GM21423 (cell line): ENCODE measurements at regions not wholly inside any gene's neighbourhood (a gene's known extent, or its start where the extent isn't known, plus 50 kb on each side); places are given as distances from the start of the nearest gene placed in this dataset.
"Not testable (repeated sequence)": the region's sequence is repeated elsewhere in the genome, so short reads cannot be mapped to it uniquely, and the experiment has no call there.

Experiments used
- ATAC-seq: cut with Tn5 transposase; IDR thresholded peaks from one replicate; pipeline ENCODE4 v1.9.1; 2021; ENCODE audit warnings: mild to moderate bottlenecking, moderate library complexity; ENCODE audit not compliant: unreplicated experiment

- ATAC-seq = peak; percentile 58
Observed at GRCh38 chr7:9498303-9498702, 1064.9 kb downstream of the NXPH1 start.

- ATAC-seq = no peak
Observed at GRCh38 chr7:9502269-9502668, 1068.9 kb downstream of the NXPH1 start.

GRCh38 chr7:9504678-9505077 lies 1071.3 kb downstream of the NXPH1 start:
- no peak for ATAC-seq

DNA sequence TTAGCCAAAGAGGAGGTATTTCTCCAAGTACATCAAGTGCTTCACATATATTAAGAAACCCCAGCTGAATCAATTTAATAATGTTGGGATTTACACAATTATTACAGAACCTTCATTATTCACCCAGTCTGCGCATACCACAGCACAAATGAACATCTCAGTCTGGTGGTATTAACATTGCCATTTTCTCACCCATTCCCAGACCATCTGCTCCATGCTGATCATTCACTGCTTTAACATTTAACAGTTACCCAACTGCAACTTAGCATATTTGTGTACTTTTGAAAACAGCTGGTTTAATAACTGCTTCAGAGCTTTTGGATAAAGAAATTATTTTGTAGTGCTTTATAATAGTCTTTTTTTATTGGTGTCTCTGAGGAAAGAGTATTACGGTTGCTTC lies 1072.1 kb downstream of the NXPH1 start:
- ATAC-seq = no peak

GRCh38 chr7:9507290-9507689 lies 1073.9 kb downstream of the NXPH1 start:
- ATAC-seq = no peak

- ATAC-seq = no peak
Observed at GRCh38 chr7:9516662-9517061, 1083.3 kb downstream of the NXPH1 start.

DNA sequence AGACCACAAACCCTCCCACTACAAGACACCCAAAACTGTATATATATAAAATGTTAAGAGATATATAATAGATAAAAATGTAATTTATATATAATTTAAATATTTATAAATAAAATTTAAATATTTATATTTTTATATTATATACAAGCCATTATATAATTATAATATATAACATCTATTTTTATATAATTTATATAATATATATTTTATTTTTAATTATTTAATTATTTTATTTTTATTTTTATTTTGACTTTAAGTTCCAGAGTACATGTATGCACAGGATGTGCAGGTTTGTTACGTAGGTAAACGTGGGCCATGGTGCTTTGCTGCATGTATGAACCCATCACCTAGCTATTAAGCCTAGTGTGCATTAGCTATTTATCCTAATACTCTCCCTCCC lies 1090.2 kb downstream of the NXPH1 start:
- no peak for ATAC-seq

DNA sequence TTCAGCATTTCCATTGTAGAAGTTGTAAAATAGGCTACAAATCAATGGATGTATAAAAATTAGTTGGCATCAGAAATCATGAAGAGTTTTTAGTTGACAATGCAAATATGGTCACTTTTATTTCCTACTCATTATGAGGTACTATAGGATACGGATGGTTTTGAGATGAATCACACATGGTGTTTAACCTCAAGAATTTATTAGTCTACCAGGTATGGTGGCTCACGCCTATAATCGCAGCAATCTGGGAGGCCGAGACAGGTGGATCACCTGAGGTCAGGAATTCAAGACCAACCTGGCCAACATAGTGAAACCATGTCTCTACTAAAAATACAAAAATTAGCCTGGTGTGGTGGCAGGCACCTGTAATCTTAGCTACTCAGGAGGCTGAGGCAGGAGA lies 1119.0 kb downstream of the NXPH1 start:
- not testable (repeated sequence) for ATAC-seq

DNA sequence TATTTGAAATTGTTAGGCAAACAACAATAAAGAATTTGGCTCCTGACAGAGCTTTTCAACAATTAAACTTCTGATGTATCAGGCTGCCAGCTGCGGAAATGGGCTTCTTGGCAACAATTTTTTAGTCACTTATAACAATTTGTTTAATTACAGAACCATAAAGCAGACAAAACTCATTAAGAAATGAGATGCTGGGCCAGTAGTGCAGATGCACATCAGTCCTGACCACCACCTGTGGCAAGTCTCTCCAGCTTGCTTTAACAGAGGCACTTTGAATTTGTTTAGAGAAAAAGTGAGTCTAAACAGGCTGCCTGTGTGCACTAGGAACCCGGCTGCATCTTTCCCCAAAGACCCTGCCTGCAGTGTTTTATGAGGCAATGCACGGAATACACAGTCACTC lies 1124.4 kb downstream of the NXPH1 start:
- ATAC-seq = no peak

DNA sequence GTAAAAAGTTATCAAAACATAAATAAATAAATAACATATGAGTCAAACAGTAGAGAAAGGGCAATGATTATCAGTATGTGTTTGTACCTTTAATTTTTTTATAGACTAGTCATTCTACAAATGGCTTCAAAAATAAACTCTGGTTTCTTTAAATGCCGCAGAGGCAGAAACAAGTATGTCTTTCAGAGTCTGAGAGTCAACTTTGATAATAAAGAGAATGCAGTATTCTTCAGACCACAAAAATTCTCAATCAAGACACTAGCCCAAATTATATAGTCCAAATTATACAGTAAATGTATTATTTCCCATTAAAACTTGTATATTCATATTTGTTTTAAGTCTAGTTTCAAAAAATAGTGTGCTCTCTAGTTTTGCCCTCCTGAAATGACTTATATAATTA lies 1142.3 kb downstream of the NXPH1 start:
- ATAC-seq = no peak

DNA sequence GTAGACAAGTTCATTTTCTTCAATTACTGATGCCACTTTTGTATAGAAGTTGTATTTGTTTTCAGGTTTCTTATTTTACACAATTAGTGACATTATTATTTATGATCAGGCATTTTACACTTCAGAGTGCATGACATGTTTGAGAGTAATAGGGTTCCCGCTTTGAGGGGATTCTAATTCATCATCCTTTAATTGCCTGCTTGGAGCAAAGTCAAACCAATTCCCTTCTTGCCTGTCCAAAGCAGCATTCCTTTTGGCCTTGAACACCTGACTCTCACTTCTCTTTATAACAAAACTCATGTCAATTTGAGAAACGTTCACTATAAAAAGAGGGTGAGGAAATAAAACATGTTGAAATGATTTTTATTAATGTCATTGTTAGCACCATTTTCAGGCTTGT lies 1149.4 kb downstream of the NXPH1 start:
- ATAC-seq = no peak

GRCh38 chr7:9598411-9598810 lies 1165.0 kb downstream of the NXPH1 start:
- ATAC-seq = no peak

DNA sequence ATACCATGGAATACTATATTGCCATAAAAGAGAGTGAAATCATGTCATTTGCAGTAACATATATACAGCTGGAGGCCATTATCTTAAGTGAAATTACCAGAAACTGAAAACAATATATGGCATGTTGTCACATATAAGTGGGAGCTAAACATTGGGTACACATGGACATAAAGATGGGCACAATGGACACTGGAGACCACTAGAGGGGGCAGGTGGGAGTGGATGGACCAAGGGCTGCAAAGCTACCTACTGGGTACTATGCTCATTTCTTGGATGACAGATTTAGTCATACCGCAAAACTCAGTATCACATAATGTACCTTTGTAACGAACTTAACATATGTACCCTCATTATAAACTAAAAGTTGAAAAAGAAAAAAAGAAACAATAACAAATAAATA lies 1167.6 kb downstream of the NXPH1 start:
- no peak for ATAC-seq

DNA sequence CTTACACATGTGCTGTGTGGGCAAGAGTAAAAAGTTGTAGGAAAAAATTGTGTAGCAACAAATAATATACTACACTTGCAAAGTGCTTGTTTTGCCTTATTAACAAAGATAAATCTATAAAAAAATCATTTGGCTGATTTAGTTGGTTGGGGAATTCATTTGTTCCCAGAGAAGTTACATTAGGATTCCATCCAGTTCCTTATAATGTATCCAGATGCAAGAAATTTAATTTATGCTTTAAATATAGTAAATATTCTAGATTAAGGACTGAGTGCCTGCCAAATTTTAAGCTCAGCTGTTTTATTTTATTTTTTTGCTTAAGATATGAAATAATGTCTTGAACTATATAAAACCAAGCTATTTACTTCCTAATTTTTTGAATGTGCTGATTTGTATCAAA lies 1169.9 kb downstream of the NXPH1 start:
- ATAC-seq = no peak

DNA sequence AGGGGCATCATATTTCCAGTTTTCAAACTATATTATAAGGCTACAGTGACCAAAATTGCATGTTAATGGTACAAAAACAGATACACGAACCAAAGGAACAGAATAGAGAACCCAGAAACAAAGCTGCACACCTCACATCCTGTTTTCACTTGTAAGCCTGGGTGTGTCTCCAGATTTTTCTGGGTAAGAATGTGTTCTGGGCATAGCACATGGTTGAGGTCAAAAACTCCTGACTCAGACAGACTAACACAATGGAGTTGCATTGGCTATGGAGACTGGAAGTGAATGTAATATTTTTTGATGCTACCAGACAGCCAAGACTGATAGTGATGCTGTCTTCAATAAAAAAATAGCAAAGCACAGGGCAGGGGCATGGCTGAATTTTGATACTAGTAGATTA lies 1175.2 kb downstream of the NXPH1 start:
- no peak for ATAC-seq

DNA sequence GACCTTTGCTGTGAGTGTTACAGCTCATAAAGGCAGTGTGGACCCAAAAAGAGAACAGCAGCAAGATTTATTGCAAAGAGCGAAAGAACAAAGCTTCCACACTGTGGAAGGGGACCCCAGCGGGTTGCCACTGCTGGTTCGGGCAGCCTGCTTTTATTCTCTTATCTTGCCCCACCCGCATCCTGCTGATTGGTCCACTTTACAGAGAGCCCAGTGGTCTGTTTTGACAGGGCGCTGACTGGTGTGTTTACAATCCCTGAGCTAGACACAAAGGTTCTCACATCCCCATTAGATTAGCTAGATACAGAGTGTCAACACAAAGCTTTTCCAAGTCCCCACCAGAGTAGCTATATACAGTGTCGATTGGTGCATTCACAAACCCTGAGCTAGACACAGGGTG lies 1187.5 kb downstream of the NXPH1 start:
- not testable (repeated sequence) for ATAC-seq

- not testable (repeated sequence) for ATAC-seq
Observed at GRCh38 chr7:9621306-9621902, 1188.0 kb downstream of the NXPH1 start.

DNA sequence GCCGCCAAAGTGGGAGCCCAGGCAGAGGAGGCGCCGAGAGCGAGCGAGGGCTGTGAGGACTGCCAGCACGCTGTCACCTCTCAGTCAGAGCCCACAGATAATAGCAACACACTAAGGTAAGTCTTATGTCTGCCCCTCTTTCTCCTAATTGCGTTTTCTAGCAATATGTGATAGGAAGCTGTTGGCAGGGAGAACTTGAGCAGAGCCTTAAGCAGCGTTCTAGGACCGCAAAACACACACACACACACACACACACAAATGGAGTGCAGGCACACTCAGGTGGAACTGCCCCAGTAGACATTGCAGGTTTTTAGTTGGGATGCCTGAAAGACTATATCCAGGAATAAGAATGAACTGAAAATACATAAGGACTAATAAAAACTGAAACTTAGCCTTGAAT lies 1188.5 kb downstream of the NXPH1 start:
- no peak for ATAC-seq

- ATAC-seq = no peak
Observed at GRCh38 chr7:9625953-9626352, 1192.5 kb downstream of the NXPH1 start.

DNA sequence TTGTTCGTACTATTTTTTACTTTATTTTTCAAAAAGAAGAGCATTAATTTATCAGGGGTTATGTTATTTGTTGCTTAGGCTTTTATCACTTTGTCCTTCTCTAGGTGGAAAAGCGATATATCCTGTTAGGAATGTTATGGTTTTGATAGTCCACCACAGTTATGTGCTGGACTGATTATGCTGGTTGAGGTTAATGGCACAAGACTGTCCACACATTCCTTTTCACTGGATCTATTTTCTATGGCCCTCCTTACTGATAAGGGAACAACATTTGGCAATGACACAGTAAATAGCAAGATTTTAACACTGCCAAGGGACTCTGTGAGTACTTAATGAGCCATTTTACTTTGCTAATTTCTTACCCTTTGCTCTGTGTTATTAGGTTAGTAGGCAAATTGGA lies 1212.3 kb downstream of the NXPH1 start:
- ATAC-seq = no peak

DNA sequence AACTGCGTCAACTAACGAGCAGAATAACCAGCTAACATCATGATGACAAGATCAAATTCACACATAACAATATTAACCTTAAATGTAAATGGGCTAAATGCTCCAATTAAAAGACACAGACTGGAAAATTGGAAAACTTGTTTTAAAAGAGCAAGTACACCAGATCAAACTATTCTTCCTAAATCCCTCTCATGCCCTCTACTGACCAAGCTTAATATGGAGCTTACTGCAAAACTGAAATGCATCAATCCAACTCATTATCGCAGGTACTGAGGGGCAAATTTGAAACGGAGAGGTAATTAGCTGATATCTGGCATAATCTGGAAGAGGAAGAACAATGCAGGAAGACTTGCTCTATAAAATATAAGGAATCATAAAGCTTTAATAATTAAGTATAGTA lies 1223.8 kb downstream of the NXPH1 start:
- no peak for ATAC-seq

- ATAC-seq = no peak
Observed at GRCh38 chr7:9671979-9672917, 1238.8 kb downstream of the NXPH1 start.
